Gastroesophageal sphincter (tissue), 3 donors: ENCODE measurements at regions not wholly inside any gene's neighbourhood (a gene's known extent, or its start where the extent isn't known, plus 50 kb on each side); places are given as distances from the start of the nearest gene placed in this dataset.

Source experiments
- CTCF ChIP-seq, 4 experiments: fragments of 200-600 bp in 2 of 4; fragments of 450-650 bp in 2 of 4; sonication (generic) in 1 of 4; IDR thresholded peaks; one replicate each; pipeline ENCODE4 v1.5.1; 2017 to 2019; ENCODE audit warnings: antibody characterized with exemption in 4 of 4, mild to moderate bottlenecking in 2 of 4, moderate library complexity in 2 of 4
- POLR2AphosphoS5 ChIP-seq: sonication (generic); formaldehyde crosslinking; IDR thresholded peaks from one replicate; pipeline ENCODE4 v1.6.1; 2017; ENCODE audit warnings: antibody characterized with exemption

DNA sequence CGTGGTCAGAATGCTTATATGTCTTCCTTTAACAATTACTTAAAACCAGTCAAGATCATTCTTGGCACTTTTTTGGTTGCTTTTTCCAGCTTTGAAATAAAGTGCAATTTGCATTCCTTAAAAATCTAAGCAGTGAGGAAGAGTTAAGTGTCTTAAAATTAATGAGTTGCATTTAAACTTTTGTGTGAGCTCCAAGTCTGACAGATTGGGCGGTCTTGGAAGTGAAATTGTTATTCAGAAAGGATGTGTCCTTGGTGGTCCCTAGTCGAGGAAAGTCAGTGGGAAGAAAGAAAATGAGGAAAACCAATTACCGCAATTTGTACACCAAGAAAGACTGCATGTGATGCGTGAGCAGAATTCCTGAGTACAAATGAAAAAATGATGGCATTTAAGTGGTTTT, 132.5 kb downstream of the HHIPL2 start:
- no peak for TF ChIP-seq CTCF (IDR thresholded peaks at IDR 0.05)
- no peak for TF ChIP-seq POLR2AphosphoS5
